ENCODE measurements at regions not wholly inside any gene's neighbourhood (a gene's known extent, or its start where the extent isn't known, plus 50 kb on each side); places are given as distances from the start of the nearest gene placed in this dataset.

GRCh38 chr1:168842306-168842705 lies 113.3 kb upstream of the DPT start:
- Histone ChIP-seq H3K27ac (ENCODE audit: extremely low read length, insufficient read depth, low read length) (no peak overlapping the region), H3K4me3 (replicated peaks in 1 of 3; ENCODE audit: insufficient read depth in 1 of 3, low read depth in 2 of 3, low read length in 3 of 3) (no peak overlapping the region), H3K4me1 (ENCODE audit: insufficient read depth, low read length) (0 out of 2 replicates have a peak, but pooled peaks cover 5% of the 10 kb centered on the region), H3K9me3 (ENCODE audit: low read length) (no peaks in the 10 kb centered on the region), H3K9ac (ENCODE audit: insufficient read depth, low read depth, low read length) (no peak overlapping the region), H2AFZ (ENCODE audit: low read length) (no peak overlapping the region), H3K27me3 (ENCODE audit: control insufficient read depth in 1 of 2, insufficient read depth in 2 of 2, low read length in 2 of 2) (no peaks in the 10 kb centered on the region; a peak in 1 of 5 replicates), H3K36me3 (replicated peaks in 1 of 2; ENCODE audit: control insufficient read depth in 1 of 2, insufficient read depth in 2 of 2, low read length in 2 of 2) (no peaks in the 10 kb centered on the region), H4K20me1 (ENCODE audit: insufficient read depth, low read length) (no peaks in the 10 kb centered on the region), H3K79me2 (ENCODE audit: insufficient read depth, low read length) (no peaks in the 10 kb centered on the region), H3K4me2 (ENCODE audit: low read depth, low read length) (no peak overlapping the region)
- intact Hi-C loops (cut with micrococcal nuclease; ENCODE audit: unreplicated experiment): no loop called here
- ChIA-PET POLR2A (no interaction called here), CTCF (ENCODE audit: low intra/inter-chr PET ratio, low total read pairs) (no interaction called here)
- TF ChIP-seq PHF21A (CRISPR knock-in tag; IDR thresholded peaks at IDR 0.05): no peak
- no peak for TF ChIP-seq HNF4A (CRISPR knock-in tag; IDR thresholded peaks at IDR 0.05)
- no peak for TF ChIP-seq PHF8 (CRISPR knock-in tag; IDR thresholded peaks at IDR 0.05)
- TF ChIP-seq ZNF792 (CRISPR knock-in tag; IDR thresholded peaks at IDR 0.05): no peak
- no peak for TF ChIP-seq YEATS4 (CRISPR knock-in tag; IDR thresholded peaks at IDR 0.05; ENCODE audit: borderline replicate concordance)
- no peak for TF ChIP-seq NFIB (CRISPR knock-in tag; IDR thresholded peaks at IDR 0.05; ENCODE audit: borderline replicate concordance)
- TF ChIP-seq ZHX1 (CRISPR knock-in tag; IDR thresholded peaks at IDR 0.05; ENCODE audit: low read depth): no peak
- no peak for TF ChIP-seq ZFP82 (CRISPR knock-in tag; IDR thresholded peaks at IDR 0.05; ENCODE audit: borderline replicate concordance)
- no peak for TF ChIP-seq TFDP1 (CRISPR knock-in tag; IDR thresholded peaks at IDR 0.05; ENCODE audit: borderline replicate concordance)
- TF ChIP-seq ZBTB44 (CRISPR knock-in tag; IDR thresholded peaks at IDR 0.05): no peak
- no peak for TF ChIP-seq MIXL1 (CRISPR knock-in tag; IDR thresholded peaks at IDR 0.05)
- TF ChIP-seq ZNF235 (CRISPR knock-in tag; IDR thresholded peaks at IDR 0.05; ENCODE audit: borderline replicate concordance): no peak
- TF ChIP-seq ZNF296 (CRISPR knock-in tag; conservative IDR thresholded peaks at IDR 0.05): no peak
- TF ChIP-seq ZNF749 (CRISPR knock-in tag; IDR thresholded peaks at IDR 0.05; ENCODE audit: borderline replicate concordance): no peak
- TF ChIP-seq KDM4B (CRISPR knock-in tag; IDR thresholded peaks at IDR 0.05): no peak
- TF ChIP-seq BRD4 (CRISPR knock-in tag; IDR thresholded peaks at IDR 0.05): no peak
- TF ChIP-seq ZNF317 (CRISPR knock-in tag; IDR thresholded peaks at IDR 0.05): no peak
- no peak for TF ChIP-seq SIN3A (IDR thresholded peaks at IDR 0.05; ENCODE audit: borderline replicate concordance, low read depth, low read length)
- TF ChIP-seq ZNF362 (CRISPR knock-in tag; IDR thresholded peaks at IDR 0.05; ENCODE audit: borderline replicate concordance): no peak
- no peak for DNase-seq (ENCODE audit: low spot score)
- no peak for FAIRE-seq
- in situ Hi-C loops (cut with HindIII; ENCODE audit: extremely low pct_ligation_motif_present, low pct_unique_long_range_greater_than_20kb): no loop called here
- no peak for ATAC-seq
- BruUV-seq (replicated peaks): no TSS peak
- 76% methylated on average over 1 of the region's 1 CpG for WGBS (ENCODE audit: low lambda C conversion rate)
